Esophagus squamous epithelium (tissue), 5 donors: ENCODE measurements at regions not wholly inside any gene's neighbourhood (a gene's known extent, or its start where the extent isn't known, plus 50 kb on each side); places are given as distances from the start of the nearest gene placed in this dataset.

Source experiments
- DNase-seq: peaks from one replicate; lab custom pipeline; 2025; lab: John Stamatoyannopoulos, UW
- H3K27ac ChIP-seq, 4 donors: fragments of 200-600 bp; sonication (generic); one replicate each; pipeline ENCODE4 v1.5.1; 2016 to 2019; ENCODE audit warnings: mild to moderate bottlenecking in 1 of 4
- H3K27me3 ChIP-seq, 4 donors: fragments of 200-600 bp; sonication (generic); 1 replicate in 3 of 4; 2 replicates in 1 of 4; pipeline versions ENCODE4 v1.5.1 to v1.6.0; 2017 to 2021; ENCODE audit warnings: antibody characterized with exemption in 1 of 4
- H3K36me3 ChIP-seq, 3 donors: fragments of 200-600 bp; sonication (generic); one replicate each; pipeline ENCODE4 v1.5.1; 2016 to 2019
- H3K4me1 ChIP-seq, 3 donors: fragments of 200-600 bp; sonication (generic); one replicate each; pipeline ENCODE4 v1.5.1; 2017 to 2019
- H3K4me3 ChIP-seq, 4 donors: fragments of 200-600 bp; sonication (generic); 1 replicate in 3 of 4; 2 replicates in 1 of 4; pipeline ENCODE4 v1.5.1; 2016 to 2019; ENCODE audit warnings: mild to moderate bottlenecking in 2 of 4, moderate library complexity in 1 of 4
- H3K9me3 ChIP-seq, 3 donors: fragments of 200-600 bp; sonication (generic); one replicate each; pipeline ENCODE4 v1.5.1; 2016 to 2019
- CTCF ChIP-seq, 6 experiments: fragments of 450-650 bp in 4 of 6; fragments of 200-600 bp in 2 of 6; sonication (generic) in 2 of 6; IDR thresholded peaks; one replicate each; pipeline ENCODE4 v1.5.1; 2016 to 2019; ENCODE audit warnings: antibody characterized with exemption in 6 of 6, mild to moderate bottlenecking in 4 of 6, moderate library complexity in 4 of 6
- POLR2A ChIP-seq, 4 donors: fragments of 450-650 bp; IDR thresholded peaks; one replicate each; pipeline ENCODE4 v1.6.1; 2017; ENCODE audit warnings: antibody characterized with exemption in 4 of 4, mild to moderate bottlenecking in 4 of 4, moderate library complexity in 3 of 4
- WGBS, 2 donors: methylation state at CpG; one replicate each; pipeline ENCODE4 v1.1.5; 2018; 5-methylcytosine and 5-hydroxymethylcytosine counted together
- intact Hi-C: fragments of 100-400 bp; cut with DNase I; formaldehyde crosslinking; loops from one replicate; pipeline ENCODE4 v1.15.0; 2022
- donor health status: DM: yes; HTN: yes; CAD: no.

- WGBS, 2 donors = 78 to 88% methylated on average over 6 to 9 of the region's 9 CpGs
- no peaks in the 10 kb centered on the region for H3K27me3 ChIP-seq
- no peak overlapping the region for H3K4me3 ChIP-seq
- TF ChIP-seq POLR2A (IDR thresholded peaks at IDR 0.05) (no peak), CTCF (IDR thresholded peaks at IDR 0.05) (no peak)
- no peak for DNase-seq
- no peaks in the 10 kb centered on the region for H3K4me1 ChIP-seq
- no peak overlapping the region for H3K27ac ChIP-seq
- intact Hi-C loops = no loop called here
- no peaks in the 10 kb centered on the region for H3K9me3 ChIP-seq
- H3K36me3 ChIP-seq = no peaks in the 10 kb centered on the region
These were observed 76.3 kb upstream of the LIPC start for GRCh38 chr15:58355382-58355971.

- DNase-seq = no peak
- Histone ChIP-seq H3K4me1 (no peaks in the 10 kb centered on the region), H3K36me3 (no peaks in the 10 kb centered on the region), H3K4me3 (no peak overlapping the region), H3K27me3 (no peaks in the 10 kb centered on the region), H3K27ac (no peak overlapping the region), H3K9me3 (no peaks in the 10 kb centered on the region)
- TF ChIP-seq POLR2A (IDR thresholded peaks at IDR 0.05) = no peak
- no peak for TF ChIP-seq CTCF (IDR thresholded peaks at IDR 0.05)
- 86 to 89% methylated on average over 9 to 10 of the region's 10 CpGs for WGBS, 2 donors
- intact Hi-C loops = no loop called here
These were observed 75.8 kb upstream of the LIPC start for GRCh38 chr15:58355973-58356372.

GRCh38 chr15:58357529-58358476, 74.0 kb upstream of the LIPC start:
- no peak for DNase-seq
- Histone ChIP-seq H3K4me3 (no peak overlapping the region), H3K27me3 (no peaks in the 10 kb centered on the region), H3K4me1 (peaks cover 4 to 16% (median 8%) of the 10 kb centered on the region in 3 donors), H3K36me3 (no peaks in the 10 kb centered on the region), H3K27ac (no peak overlapping the region), H3K9me3 (no peaks in the 10 kb centered on the region)
- intact Hi-C loops = no loop called here
- TF ChIP-seq POLR2A (IDR thresholded peaks at IDR 0.05) = no peak
- TF ChIP-seq CTCF (IDR thresholded peaks at IDR 0.05) = no peak
- WGBS, 2 donors = 78 to 89% methylated on average over 8 to 9 of the region's 9 CpGs

- H3K4me3 ChIP-seq = no peak overlapping the region
- no peaks in the 10 kb centered on the region for H3K36me3 ChIP-seq
- H3K27me3 ChIP-seq = no peaks in the 10 kb centered on the region
- TF ChIP-seq CTCF (IDR thresholded peaks at IDR 0.05) (no peak), POLR2A (IDR thresholded peaks at IDR 0.05) (no peak)
- no peak overlapping the region for H3K27ac ChIP-seq
- H3K9me3 ChIP-seq = no peaks in the 10 kb centered on the region
- intact Hi-C loops = no loop called here
- 90 to 94% methylated on average over 4 of the region's 4 CpGs for WGBS, 2 donors
- DNase-seq = no peak
- peaks cover 11 to 23% (median 11%) of the 10 kb centered on the region in 3 donors for H3K4me1 ChIP-seq
These were observed 71.2 kb upstream of the LIPC start for GRCh38 chr15:58360421-58361090.
